Cardiac muscle cell (in vitro differentiated cells and primary cell): ENCODE measurements at regions not wholly inside any gene's neighbourhood (a gene's known extent, or its start where the extent isn't known, plus 50 kb on each side); places are given as distances from the start of the nearest gene placed in this dataset.
"Not testable (repeated sequence)": the region's sequence is repeated elsewhere in the genome, so short reads cannot be mapped to it uniquely, and the experiment has no call there.

ENCODE experiments used
- DNase-seq, 2 donors: peaks; one replicate each; pipeline versions ENCODE4 v3.0.0 to v3.0.0-alpha.2; 2010 to 2017; ENCODE audit warnings: low read depth in 1 of 2, low spot score in 1 of 2
- H3K27ac ChIP-seq: fragments of 200-600 bp; sonication (generic); 2 replicates; pipeline ENCODE4 v1.5.1; 2016
- H3K27me3 ChIP-seq: fragments of 200-600 bp; sonication (generic); 2 replicates; pipeline ENCODE4 v1.6.0; 2016; ENCODE audit warnings: control low read depth
- H3K36me3 ChIP-seq: fragments of 200-600 bp; sonication (generic); 2 replicates; pipeline ENCODE4 v1.5.1; 2016; ENCODE audit warnings: control low read depth
- H3K4me1 ChIP-seq: fragments of 200-600 bp; sonication (generic); 2 replicates; pipeline ENCODE4 v1.8.1; 2017; ENCODE audit warnings: low read depth, mild to moderate bottlenecking, mixed run types
- H3K4me3 ChIP-seq: fragments of 200-600 bp; sonication (generic); 2 replicates; pipeline ENCODE4 v1.5.1; 2016; ENCODE audit warnings: mild to moderate bottlenecking
- H3K9me3 ChIP-seq: fragments of 200-600 bp; sonication (generic); 2 replicates; pipeline ENCODE4 v1.5.1; 2017; ENCODE audit warnings: low read depth, mild to moderate bottlenecking, control low read depth
- TF ChIP-seq, protein P1 (sequence below): IDR thresholded peaks from 2 replicates; pipeline ENCODE4 v1.5.1; 2012; ENCODE audit warnings: low read depth, mild to moderate bottlenecking, low read length

GRCh38 chr7:131057794-131058070 is 269.9 kb upstream of the MKLN1 start:
- TF ChIP-seq, protein P1, sequence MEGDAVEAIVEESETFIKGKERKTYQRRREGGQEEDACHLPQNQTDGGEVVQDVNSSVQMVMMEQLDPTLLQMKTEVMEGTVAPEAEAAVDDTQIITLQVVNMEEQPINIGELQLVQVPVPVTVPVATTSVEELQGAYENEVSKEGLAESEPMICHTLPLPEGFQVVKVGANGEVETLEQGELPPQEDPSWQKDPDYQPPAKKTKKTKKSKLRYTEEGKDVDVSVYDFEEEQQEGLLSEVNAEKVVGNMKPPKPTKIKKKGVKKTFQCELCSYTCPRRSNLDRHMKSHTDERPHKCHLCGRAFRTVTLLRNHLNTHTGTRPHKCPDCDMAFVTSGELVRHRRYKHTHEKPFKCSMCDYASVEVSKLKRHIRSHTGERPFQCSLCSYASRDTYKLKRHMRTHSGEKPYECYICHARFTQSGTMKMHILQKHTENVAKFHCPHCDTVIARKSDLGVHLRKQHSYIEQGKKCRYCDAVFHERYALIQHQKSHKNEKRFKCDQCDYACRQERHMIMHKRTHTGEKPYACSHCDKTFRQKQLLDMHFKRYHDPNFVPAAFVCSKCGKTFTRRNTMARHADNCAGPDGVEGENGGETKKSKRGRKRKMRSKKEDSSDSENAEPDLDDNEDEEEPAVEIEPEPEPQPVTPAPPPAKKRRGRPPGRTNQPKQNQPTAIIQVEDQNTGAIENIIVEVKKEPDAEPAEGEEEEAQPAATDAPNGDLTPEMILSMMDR: no peak
- Histone ChIP-seq H3K27me3 (no peaks in the 10 kb centered on the region), H3K4me1 (no peaks in the 10 kb centered on the region), H3K9me3 (no peaks in the 10 kb centered on the region), H3K27ac (no peak overlapping the region), H3K4me3 (no peak overlapping the region), H3K36me3 (no peaks in the 10 kb centered on the region)
- peak in 1 of 2 donors; percentile 47 for DNase-seq

GRCh38 chr7:131058561-131059288 is 269.0 kb upstream of the MKLN1 start:
- not testable (repeated sequence) for H3K27ac ChIP-seq, H3K4me1 ChIP-seq, H3K27me3 ChIP-seq, H3K4me3 ChIP-seq, H3K36me3 ChIP-seq, H3K9me3 ChIP-seq, DNase-seq

DNA sequence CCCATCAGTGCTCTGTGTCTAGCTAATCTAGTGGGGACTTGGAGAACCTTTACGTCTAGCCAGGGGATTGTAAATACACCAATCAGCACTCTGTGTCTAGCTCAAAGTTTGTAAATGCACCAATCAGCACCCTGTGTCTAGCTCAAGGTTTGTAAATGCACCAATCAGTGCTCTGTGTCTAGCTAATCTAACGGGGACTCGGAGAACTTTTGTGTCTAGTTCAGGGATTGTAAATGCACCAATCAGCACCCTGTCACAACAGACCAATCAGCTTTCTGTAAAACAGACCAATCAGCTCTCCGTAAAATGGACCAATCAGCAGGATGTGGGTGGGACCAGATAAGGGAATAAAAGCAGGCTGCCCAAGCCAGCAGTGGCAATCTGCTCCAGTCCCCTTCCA is 268.3 kb upstream of the MKLN1 start:
- not testable (repeated sequence) for DNase-seq, H3K4me1 ChIP-seq, H3K9me3 ChIP-seq

DNA sequence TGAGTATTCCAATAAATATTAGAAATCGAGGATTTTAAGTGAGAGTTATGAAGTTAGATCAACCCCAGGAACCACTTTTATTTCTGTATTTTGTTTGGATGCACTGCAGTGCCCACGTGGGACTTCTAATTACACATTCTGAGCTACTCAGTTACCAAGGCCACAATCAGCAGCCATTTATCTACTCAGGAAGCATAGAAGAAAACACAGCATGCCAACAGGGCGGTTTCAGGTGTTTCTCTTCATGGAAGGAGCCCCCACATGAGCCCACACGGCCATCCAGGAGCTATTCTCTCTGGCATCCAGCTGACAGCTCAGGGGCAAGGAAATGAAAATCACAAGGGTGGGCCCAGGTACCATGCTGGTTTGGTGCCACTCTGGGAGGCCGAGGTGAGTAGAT is 266.5 kb upstream of the MKLN1 start:
- no peak overlapping the region for H3K27ac ChIP-seq
- H3K9me3 ChIP-seq: no peaks in the 10 kb centered on the region
- H3K4me1 ChIP-seq: no peaks in the 10 kb centered on the region
- no peak overlapping the region for H3K4me3 ChIP-seq
- no peaks in the 10 kb centered on the region for H3K36me3 ChIP-seq
- DNase-seq: no peak
- TF ChIP-seq, protein P1: no peak
- no peaks in the 10 kb centered on the region for H3K27me3 ChIP-seq

More for the DNA sequence above, 268.3 kb upstream of the MKLN1 start:
- H3K4me3 ChIP-seq, H3K27ac ChIP-seq, H3K36me3 ChIP-seq, H3K27me3 ChIP-seq: not testable (repeated sequence)

DNA sequence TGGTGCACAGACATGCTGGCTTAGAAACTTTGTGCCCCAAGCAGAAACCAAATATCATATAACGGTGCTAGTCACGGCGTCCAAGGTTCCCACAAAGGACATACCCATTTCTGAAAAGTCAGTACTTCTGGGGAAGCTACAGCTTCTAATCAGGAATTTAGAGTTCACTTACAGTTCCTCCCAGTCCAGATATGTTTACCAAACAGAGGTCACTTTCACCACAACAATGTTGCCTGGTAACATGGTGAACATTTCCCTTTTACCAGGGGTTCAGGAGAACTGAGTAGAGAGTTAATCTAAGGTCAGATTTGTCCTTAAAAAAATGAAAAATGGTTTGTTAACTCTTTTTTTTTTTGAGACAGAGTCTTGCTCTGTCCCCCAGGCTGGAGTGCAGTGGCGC is 265.9 kb upstream of the MKLN1 start:
- Histone ChIP-seq H3K4me3 (no peak overlapping the region), H3K36me3 (no peaks in the 10 kb centered on the region), H3K9me3 (no peaks in the 10 kb centered on the region), H3K4me1 (no peaks in the 10 kb centered on the region), H3K27me3 (no peaks in the 10 kb centered on the region), H3K27ac (no peak overlapping the region)
- TF ChIP-seq, protein P1: no peak
- no peak for DNase-seq

DNA sequence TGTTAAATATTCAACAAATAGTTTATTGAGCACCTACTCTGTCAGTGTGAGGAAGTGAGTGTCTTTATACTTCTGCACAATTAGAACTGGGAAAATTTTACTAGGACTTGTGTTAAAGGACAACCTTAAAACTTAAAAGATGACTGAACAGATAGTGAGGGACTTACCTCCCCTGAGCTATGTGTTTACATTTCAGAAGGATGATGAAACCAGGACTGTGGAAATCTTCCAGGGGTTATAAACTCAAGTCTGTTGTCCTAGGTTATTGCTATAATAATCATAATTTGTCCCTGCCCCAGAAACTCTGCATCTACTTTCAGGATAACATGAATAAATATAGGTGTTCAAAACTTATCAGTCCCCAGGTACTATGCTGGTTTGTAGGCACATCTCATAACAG is 261.0 kb upstream of the MKLN1 start:
- no peaks in the 10 kb centered on the region for H3K4me1 ChIP-seq
- TF ChIP-seq, protein P1: no peak
- H3K27ac ChIP-seq: no peak overlapping the region
- H3K27me3 ChIP-seq: no peaks in the 10 kb centered on the region
- H3K36me3 ChIP-seq: no peaks in the 10 kb centered on the region
- DNase-seq: peak in 1 of 2 donors; percentile 38
- no peaks in the 10 kb centered on the region for H3K9me3 ChIP-seq
- H3K4me3 ChIP-seq: no peak overlapping the region

DNA sequence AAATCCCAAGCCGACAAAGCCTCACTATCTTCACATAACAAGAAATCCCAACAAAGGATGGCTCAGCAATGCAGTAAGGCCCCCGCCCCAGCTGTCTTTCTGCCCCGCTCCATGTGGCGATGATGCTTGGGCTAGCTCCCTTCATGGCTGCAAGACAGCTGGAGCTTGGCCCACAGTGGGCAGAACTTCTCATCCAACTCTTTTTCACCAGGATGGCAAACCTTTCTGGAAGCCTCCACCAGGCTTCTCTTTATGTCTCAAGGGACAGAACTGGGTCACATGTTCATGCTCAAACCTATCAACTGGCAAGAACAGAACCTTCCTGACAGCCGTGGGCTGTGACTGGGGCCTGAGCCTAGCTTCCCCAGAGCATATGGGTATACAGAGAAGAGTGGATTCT is 260.5 kb upstream of the MKLN1 start:
- DNase-seq: peak in 1 of 2 donors; percentile 25
- H3K4me3 ChIP-seq: no peak overlapping the region
- H3K4me1 ChIP-seq: no peaks in the 10 kb centered on the region
- H3K9me3 ChIP-seq: no peaks in the 10 kb centered on the region
- H3K36me3 ChIP-seq: no peaks in the 10 kb centered on the region
- TF ChIP-seq, protein P1: no peak
- H3K27me3 ChIP-seq: no peaks in the 10 kb centered on the region
- H3K27ac ChIP-seq: no peak overlapping the region
